GM12865 (cell line): ENCODE measurements at regions not wholly inside any gene's neighbourhood (a gene's known extent, or its start where the extent isn't known, plus 50 kb on each side); places are given as distances from the start of the nearest gene placed in this dataset.
A peak's percentile ranks its signal among the peaks of the same experiment; 100 is the strongest.

Experiments
- DNase-seq: peaks from one replicate; pipeline ENCODE4 v3.0.0; 2010; ENCODE audit warnings: low read depth
- H3K4me3 ChIP-seq: 2 replicates; pipeline ENCODE4 v1.5.1; 2011; ENCODE audit warnings: mild to moderate bottlenecking, low read depth, low read length, control low read depth
- CTCF ChIP-seq: IDR thresholded peaks from 2 replicates; pipeline ENCODE4 v1.5.1; 2011; ENCODE audit warnings: low read length, control low read depth, low read depth, inconsistent platforms; ENCODE audit not compliant: insufficient read depth; ENCODE audit errors: missing control alignments

GRCh38 chr21:38611277-38611676, 113.0 kb upstream of the ERG start:
- DNase-seq = no peak
- H3K4me3 ChIP-seq = no peak overlapping the region
- no peak for TF ChIP-seq CTCF

- no peak for DNase-seq
- H3K4me3 ChIP-seq = no peak overlapping the region
- TF ChIP-seq CTCF = no peak
Measured at GRCh38 chr21:38613686-38614085, 115.4 kb upstream of the ERG start.

- no peak for DNase-seq
- no peak for TF ChIP-seq CTCF
- H3K4me3 ChIP-seq = no peak overlapping the region
Measured at GRCh38 chr21:38614558-38614957, 116.3 kb upstream of the ERG start.

GRCh38 chr21:38619480-38619879, 121.2 kb upstream of the ERG start:
- no peak for TF ChIP-seq CTCF
- no peak for DNase-seq
- H3K4me3 ChIP-seq = no peak overlapping the region

- TF ChIP-seq CTCF = no peak
- no peak overlapping the region for H3K4me3 ChIP-seq
Measured at GRCh38 chr21:38619992-38620479, 121.8 kb upstream of the ERG start.

GRCh38 chr21:38621132-38621531, 122.9 kb upstream of the ERG start:
- TF ChIP-seq CTCF = no peak
- no peak overlapping the region for H3K4me3 ChIP-seq
- DNase-seq = peak; percentile 54

More at GRCh38 chr21:38619992-38620479, 121.8 kb upstream of the ERG start:
- no peak for DNase-seq

GRCh38 chr21:38622081-38622826, 124.0 kb upstream of the ERG start:
- DNase-seq = no peak
- TF ChIP-seq CTCF = no peak
- H3K4me3 ChIP-seq = no peak overlapping the region
